Adipocyte (in vitro differentiated cells): ENCODE measurements at regions not wholly inside any gene's neighbourhood (a gene's known extent, or its start where the extent isn't known, plus 50 kb on each side); places are given as distances from the start of the nearest gene placed in this dataset.

Source experiments
- DNase-seq: peaks from one replicate; pipeline ENCODE4 v3.0.0-alpha.2; 2015; ENCODE audit warnings: low read depth
- H3K27me3 ChIP-seq: replicated peaks from 2 replicates; pipeline ENCODE4 v1.7.0; 2013; ENCODE audit warnings: mild to moderate bottlenecking, low read length, moderate library complexity; ENCODE audit not compliant: control insufficient read depth, insufficient read depth
- H3K36me3 ChIP-seq: 2 replicates; pipeline ENCODE4 v1.7.0; 2013; ENCODE audit warnings: low read length, mild to moderate bottlenecking, moderate library complexity; ENCODE audit not compliant: control insufficient read depth, insufficient read depth, severe bottlenecking
- H3K4me1 ChIP-seq: 2 replicates; pipeline ENCODE4 v1.7.0; 2013; ENCODE audit warnings: mild to moderate bottlenecking, low read length, moderate library complexity; ENCODE audit not compliant: control insufficient read depth, insufficient read depth
- H3K4me3 ChIP-seq: 2 replicates; pipeline ENCODE4 v1.7.0; 2013; ENCODE audit warnings: mild to moderate bottlenecking, low read length, moderate library complexity
- H3K9ac ChIP-seq: 2 replicates; pipeline ENCODE4 v1.7.0; 2013; ENCODE audit warnings: mild to moderate bottlenecking, low read length, moderate library complexity
- H3K9me3 ChIP-seq: 2 replicates; pipeline ENCODE4 v1.7.0; 2013; ENCODE audit warnings: mild to moderate bottlenecking, low read length, moderate library complexity; ENCODE audit not compliant: control insufficient read depth

DNA sequence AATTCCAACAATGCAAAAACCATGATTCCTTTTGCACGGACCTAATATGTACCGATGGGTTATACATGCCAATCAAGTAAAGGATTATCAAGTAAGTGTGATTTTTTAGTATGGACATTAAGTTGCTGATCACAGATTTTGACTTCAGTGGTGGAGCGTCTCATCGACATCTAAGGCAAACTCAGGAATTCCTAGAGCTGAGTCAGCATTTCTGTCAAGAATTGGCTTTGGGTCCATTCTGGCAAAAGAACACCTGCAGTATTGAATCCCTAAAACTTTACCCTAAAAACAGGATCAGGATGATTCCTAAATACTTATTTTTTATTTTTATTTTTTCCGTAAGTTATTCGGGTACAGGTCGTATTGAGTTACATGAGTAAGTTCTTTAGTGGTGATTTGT lies 83.6 kb downstream of the HPGD start:
- no peak for DNase-seq
- H3K9ac ChIP-seq = no peak overlapping the region
- H3K36me3 ChIP-seq = no peaks in the 10 kb centered on the region
- peaks cover 8% of the 10 kb centered on the region for H3K4me1 ChIP-seq
- no peaks in the 10 kb centered on the region for H3K27me3 ChIP-seq
- peaks cover 2% of the 10 kb centered on the region for H3K9me3 ChIP-seq
- no peak overlapping the region for H3K4me3 ChIP-seq

DNA sequence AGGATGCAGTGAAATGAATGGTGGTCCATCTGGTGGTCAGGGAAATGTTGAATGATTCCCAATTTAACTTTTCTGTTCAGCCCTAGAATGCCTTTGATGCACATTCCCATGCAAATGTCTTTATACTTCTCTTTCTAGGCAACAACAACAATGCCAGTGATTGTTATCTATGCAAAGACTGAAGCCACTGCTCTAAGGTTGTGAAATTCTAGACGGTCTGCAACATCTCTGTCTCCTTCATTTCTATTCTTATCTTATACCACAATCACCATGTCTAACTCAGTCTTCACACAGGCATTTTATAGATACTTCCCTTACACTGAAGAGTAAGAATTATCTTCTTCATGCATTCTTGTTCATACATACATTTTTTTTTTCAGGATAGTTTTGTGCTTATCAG lies 84.5 kb downstream of the HPGD start:
- peak overlapping the region; percentile 8 for H3K4me3 ChIP-seq
- H3K27me3 ChIP-seq = no peaks in the 10 kb centered on the region
- H3K9ac ChIP-seq = no peak overlapping the region
- H3K9me3 ChIP-seq = peaks cover 2% of the 10 kb centered on the region
- no peaks in the 10 kb centered on the region for H3K36me3 ChIP-seq
- DNase-seq = peak; percentile 41
- peaks cover 8% of the 10 kb centered on the region for H3K4me1 ChIP-seq

DNA sequence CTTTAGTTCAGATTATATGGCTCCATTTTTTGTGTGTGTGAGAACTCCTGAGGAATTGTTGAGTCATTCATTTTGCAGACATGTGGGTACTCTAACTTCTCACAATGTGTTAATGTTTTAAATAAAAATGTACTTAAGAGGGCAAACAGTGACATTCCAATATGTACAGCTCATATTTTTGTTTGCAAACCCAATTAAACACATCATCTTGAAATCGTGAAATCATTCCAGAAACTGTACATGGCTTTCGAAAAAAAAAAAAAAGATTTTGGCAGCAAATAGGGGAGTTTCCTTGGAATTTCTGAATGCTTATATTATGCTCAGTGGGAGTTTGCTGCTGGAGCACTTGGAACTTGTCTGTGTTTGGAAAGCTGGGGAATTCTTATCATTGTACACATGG lies 85.0 kb downstream of the HPGD start:
- Histone ChIP-seq H3K36me3 (no peaks in the 10 kb centered on the region), H3K9ac (no peak overlapping the region), H3K4me3 (no peak overlapping the region), H3K4me1 (peaks cover 8% of the 10 kb centered on the region), H3K27me3 (no peaks in the 10 kb centered on the region), H3K9me3 (peaks cover 2% of the 10 kb centered on the region)
- DNase-seq = peak; percentile 82

DNA sequence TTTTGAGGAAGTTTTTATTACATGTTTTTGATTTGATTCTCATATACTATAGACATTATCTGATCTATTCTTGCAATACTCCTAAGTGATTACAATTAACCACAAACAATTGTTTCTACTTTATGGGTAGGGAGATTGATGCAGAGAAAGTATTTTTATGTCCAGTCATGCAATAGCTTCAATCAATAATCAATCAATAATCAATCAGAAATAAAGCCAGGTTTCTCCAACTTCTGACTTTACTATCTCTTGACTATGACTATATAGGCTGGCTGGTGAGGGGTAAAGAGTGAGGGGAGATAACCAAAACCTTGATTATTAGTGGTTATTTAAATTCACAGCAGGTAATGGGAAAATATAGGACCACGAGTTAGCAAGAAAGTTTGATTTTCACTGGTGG lies 85.9 kb downstream of the HPGD start:
- H3K9me3 ChIP-seq = peaks cover 2% of the 10 kb centered on the region
- H3K36me3 ChIP-seq = no peaks in the 10 kb centered on the region
- no peak overlapping the region for H3K4me3 ChIP-seq
- H3K27me3 ChIP-seq = no peaks in the 10 kb centered on the region
- no peak overlapping the region for H3K9ac ChIP-seq
- DNase-seq = no peak
- peaks cover 8% of the 10 kb centered on the region for H3K4me1 ChIP-seq

DNA sequence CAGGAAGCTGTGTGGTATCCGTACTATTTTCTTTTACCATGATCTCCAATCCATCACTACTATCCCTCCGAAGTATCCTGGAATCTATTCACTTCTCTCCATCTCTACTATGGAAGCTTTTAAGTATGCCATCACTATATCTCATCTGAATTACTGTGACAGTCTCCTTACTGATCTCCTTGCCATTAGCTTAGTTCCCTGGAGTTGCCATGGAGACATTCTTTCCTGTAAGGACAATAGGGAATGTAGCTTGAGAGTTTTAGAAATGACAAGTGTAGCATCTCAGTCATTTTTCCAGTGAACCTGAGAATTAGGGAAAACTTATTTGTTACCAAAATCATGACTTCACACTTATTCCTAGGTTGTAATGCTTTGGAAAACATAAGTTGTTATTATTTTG lies 86.3 kb downstream of the HPGD start:
- peaks cover 2% of the 10 kb centered on the region for H3K9me3 ChIP-seq
- H3K4me3 ChIP-seq = no peak overlapping the region
- no peak for DNase-seq
- no peaks in the 10 kb centered on the region for H3K36me3 ChIP-seq
- H3K4me1 ChIP-seq = peaks cover 8% of the 10 kb centered on the region
- H3K9ac ChIP-seq = no peak overlapping the region
- no peaks in the 10 kb centered on the region for H3K27me3 ChIP-seq

DNA sequence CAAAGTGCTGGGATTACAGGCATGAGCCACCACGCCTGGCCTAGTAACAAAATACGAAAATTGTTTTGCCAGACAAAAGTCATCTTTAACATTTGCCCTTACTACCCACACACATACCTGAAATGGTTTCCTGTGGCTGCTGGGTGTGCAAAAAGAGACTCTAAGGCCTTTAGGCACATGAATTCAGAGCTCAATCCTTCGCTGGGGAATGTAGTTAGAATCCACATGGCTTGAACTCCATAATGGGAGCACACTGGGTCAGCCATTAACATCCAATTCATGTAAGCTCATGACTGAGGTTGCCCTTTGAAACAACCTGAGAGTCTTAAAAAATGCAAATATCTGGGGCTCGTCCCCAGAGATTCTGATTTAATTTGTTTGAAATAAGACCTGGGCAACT lies 87.8 kb downstream of the HPGD start:
- no peaks in the 10 kb centered on the region for H3K27me3 ChIP-seq
- peaks cover 2% of the 10 kb centered on the region for H3K9me3 ChIP-seq
- no peak for DNase-seq
- H3K4me3 ChIP-seq = no peak overlapping the region
- H3K9ac ChIP-seq = no peak overlapping the region
- no peaks in the 10 kb centered on the region for H3K36me3 ChIP-seq
- H3K4me1 ChIP-seq = peaks cover 8% of the 10 kb centered on the region

DNA sequence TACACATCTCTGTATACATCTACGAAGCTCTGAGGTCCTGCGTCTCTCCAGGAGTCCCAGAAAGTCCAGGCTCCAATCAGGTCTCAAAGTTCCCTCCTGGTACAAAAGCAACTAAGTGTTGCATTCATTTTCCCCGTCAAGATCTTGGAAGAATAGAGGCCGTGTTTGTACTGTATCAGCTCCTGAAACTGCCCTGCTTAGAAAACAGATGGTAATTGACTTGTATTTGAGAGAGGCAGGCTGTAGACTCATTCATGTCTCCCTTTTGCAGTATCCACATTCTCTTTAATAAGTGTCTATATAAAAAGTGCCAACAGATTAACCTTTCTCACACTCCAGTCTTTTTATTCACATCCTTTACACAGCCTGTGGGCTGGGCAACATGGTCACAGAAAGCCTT lies 91.7 kb downstream of the HPGD start:
- no peak for DNase-seq
- H3K4me1 ChIP-seq = peaks cover 12% of the 10 kb centered on the region
- H3K9me3 ChIP-seq = no peaks in the 10 kb centered on the region
- H3K36me3 ChIP-seq = no peaks in the 10 kb centered on the region
- no peak overlapping the region for H3K9ac ChIP-seq
- no peak overlapping the region for H3K4me3 ChIP-seq
- no peaks in the 10 kb centered on the region for H3K27me3 ChIP-seq

DNA sequence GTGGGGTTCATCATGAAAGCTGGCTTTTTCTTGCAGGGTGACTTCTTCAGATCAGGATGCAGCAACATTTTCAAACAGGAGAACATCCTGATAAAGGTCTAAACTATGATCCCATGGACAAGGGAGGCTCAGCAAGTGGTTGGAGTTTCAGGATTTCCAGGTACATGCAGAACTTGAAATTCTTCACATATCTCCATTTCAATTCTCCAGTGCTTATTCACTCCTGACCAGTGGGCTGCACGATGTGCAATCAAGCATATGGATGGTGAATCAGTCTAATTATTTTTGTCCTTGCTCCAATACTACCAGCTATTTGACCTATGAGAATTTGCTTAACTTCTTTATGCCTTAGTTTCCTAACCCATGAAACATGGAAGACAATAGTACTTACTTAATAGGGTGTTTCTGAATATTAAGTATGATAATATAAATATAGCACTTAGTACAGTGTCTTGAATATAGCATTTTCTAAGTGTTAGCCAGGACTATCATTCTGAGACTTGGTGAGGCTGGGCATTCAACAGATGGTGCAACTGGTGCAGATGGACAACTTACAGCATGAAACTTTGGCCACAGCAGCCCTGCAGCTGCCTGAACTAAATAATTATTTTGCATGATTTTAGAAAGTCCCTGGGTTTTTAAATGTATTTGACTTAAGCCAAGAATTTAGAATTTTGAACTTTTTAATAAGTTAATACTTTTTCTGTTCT lies 92.4 kb downstream of the HPGD start:
- H3K9me3 ChIP-seq = no peaks in the 10 kb centered on the region
- H3K9ac ChIP-seq = no peak overlapping the region
- DNase-seq = no peak
- no peaks in the 10 kb centered on the region for H3K27me3 ChIP-seq
- H3K36me3 ChIP-seq = no peaks in the 10 kb centered on the region
- H3K4me3 ChIP-seq = no peak overlapping the region
- H3K4me1 ChIP-seq = peaks cover 12% of the 10 kb centered on the region

DNA sequence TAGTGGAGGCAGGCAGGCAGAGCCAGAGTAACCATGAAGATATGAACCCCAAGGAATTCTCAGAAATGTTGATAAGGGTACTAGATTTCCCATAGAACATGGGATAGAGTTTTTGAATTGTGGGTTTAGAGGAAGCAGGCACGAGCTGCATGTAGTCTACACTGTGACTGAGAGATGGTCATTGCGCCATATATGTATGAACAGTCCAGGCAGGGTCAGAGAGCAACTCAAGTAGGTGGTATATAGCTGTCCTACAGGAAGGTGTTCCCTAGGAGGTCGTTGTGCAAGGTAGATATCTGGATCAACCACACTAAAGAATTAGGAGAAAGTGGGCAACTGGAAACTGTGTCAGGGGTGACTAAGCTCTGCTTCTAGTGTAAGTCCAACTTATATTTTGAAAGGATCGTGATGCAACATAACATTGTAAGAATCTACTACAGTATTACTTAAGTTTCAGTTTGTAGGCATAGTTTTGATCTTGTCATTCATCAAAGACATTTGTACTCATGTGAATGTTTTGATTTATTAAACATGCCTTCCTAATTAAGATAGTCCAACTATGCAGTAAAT lies 94.6 kb downstream of the HPGD start:
- peak; percentile 60 for DNase-seq
- Histone ChIP-seq H3K9me3 (no peaks in the 10 kb centered on the region), H3K4me1 (peaks cover 24% of the 10 kb centered on the region), H3K36me3 (no peaks in the 10 kb centered on the region), H3K4me3 (no peak overlapping the region), H3K9ac (no peak overlapping the region), H3K27me3 (no peaks in the 10 kb centered on the region)

DNA sequence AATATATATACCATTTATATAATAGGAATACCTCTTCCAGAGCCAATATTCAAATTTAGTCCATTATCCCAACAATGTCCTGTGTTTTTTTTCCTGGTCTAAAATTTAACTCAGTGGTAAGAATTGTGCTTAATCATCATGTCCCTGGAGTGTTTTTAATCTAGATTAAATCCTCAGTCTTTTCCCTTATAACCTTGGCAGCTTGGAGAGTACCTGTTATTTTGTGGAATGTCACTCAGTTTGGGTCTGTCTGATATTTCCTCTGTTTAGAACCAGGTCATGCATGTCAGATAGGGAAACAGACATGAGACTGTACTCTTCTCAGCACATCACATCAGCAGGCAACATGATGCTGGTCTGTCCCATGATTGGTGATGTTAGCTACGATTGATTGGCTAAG lies 96.6 kb downstream of the HPGD start:
- H3K9ac ChIP-seq = no peak overlapping the region
- no peaks in the 10 kb centered on the region for H3K36me3 ChIP-seq
- no peaks in the 10 kb centered on the region for H3K27me3 ChIP-seq
- no peak for DNase-seq
- peaks cover 24% of the 10 kb centered on the region for H3K4me1 ChIP-seq
- no peaks in the 10 kb centered on the region for H3K9me3 ChIP-seq
- no peak overlapping the region for H3K4me3 ChIP-seq

DNA sequence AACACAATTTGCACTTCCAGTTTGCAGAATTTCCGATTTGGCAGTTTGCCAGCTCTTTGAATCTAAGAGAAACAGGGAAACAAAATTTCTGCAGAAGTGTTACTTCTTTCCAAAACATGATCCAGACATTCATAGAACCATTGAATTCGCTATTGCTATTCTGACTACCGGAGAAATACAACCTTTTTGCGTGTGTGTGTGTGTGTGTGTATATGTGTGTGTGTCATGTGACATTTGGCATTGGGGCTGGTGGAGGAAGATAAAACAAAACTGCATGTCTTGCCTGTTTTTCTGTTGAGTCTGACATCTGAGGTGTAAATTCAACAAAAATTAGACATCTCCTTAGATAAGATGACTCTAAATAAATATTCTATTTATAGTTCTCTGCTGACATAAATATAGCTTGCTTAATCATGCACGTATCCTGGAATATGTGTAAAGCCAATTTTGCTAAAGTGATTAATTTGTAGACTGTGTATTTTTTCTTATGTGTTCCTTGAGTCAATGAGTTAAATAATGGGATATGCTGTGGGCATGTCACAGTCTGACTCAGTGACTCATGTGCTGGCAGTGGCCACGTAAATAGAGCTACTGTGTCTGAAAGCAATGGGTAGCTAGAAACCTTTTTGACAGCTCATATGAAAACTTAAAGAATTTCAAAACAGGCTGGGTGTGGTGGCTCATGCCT lies 98.9 kb downstream of the HPGD start:
- peak overlapping the region; percentile 38 for H3K4me3 ChIP-seq
- H3K27me3 ChIP-seq = no peaks in the 10 kb centered on the region
- H3K9ac ChIP-seq = peak overlapping the region; percentile 1
- H3K9me3 ChIP-seq = no peaks in the 10 kb centered on the region
- peaks cover 24% of the 10 kb centered on the region for H3K4me1 ChIP-seq
- peak; percentile 71 for DNase-seq
- H3K36me3 ChIP-seq = no peaks in the 10 kb centered on the region
